ENCODE measurements at regions not wholly inside any gene's neighbourhood (a gene's known extent, or its start where the extent isn't known, plus 50 kb on each side); places are given as distances from the start of the nearest gene placed in this dataset.

- H3K27me3 ChIP-seq (ENCODE audit: control insufficient read depth in 5 of 5, insufficient read depth in 4 of 5, low read length in 5 of 5): peaks cover 0 to 14% (median 3%) of the 10 kb centered on the region in 5 donors
Observed at GRCh38 chr5:2999926-3000325, 248.4 kb upstream of the IRX2 start.

GRCh38 chr5:2998106-2998505, 246.6 kb upstream of the IRX2 start:
- no peaks in the 10 kb centered on the region for H3K4me1 ChIP-seq (ENCODE audit: control insufficient read depth in 5 of 5, insufficient read depth in 5 of 5, low read length in 5 of 5)
- H3K4me3 ChIP-seq (ENCODE audit: low read depth in 1 of 5, low read length in 5 of 5): no peak overlapping the region
- peaks cover 0 to 14% (median 3%) of the 10 kb centered on the region in 5 donors for H3K27me3 ChIP-seq (ENCODE audit: control insufficient read depth in 5 of 5, insufficient read depth in 4 of 5, low read length in 5 of 5)
- H3K36me3 ChIP-seq (ENCODE audit: control insufficient read depth in 5 of 5, insufficient read depth in 5 of 5, low read length in 5 of 5): no peaks in the 10 kb centered on the region
- H3K9ac ChIP-seq (ENCODE audit: low read length in 5 of 5): peak overlapping the region in 1 of 5 donors; percentile 14
- H3K27ac ChIP-seq (ENCODE audit: low read depth, low read length): no peak overlapping the region
- peaks cover 0 to 17% (median 5%) of the 10 kb centered on the region in 5 donors for H3K9me3 ChIP-seq (ENCODE audit: control insufficient read depth in 5 of 5, low read length in 5 of 5)

More at GRCh38 chr5:2999926-3000325, 248.4 kb upstream of the IRX2 start:
- Histone ChIP-seq H3K9ac (ENCODE audit: low read length in 5 of 5) (no peak overlapping the region), H3K36me3 (ENCODE audit: control insufficient read depth in 5 of 5, insufficient read depth in 5 of 5, low read length in 5 of 5) (no peaks in the 10 kb centered on the region), H3K4me3 (ENCODE audit: low read depth in 1 of 5, low read length in 5 of 5) (no peak overlapping the region), H3K27ac (ENCODE audit: low read depth, low read length) (no peak overlapping the region), H3K9me3 (ENCODE audit: control insufficient read depth in 5 of 5, low read length in 5 of 5) (peaks cover 0 to 17% (median 5%) of the 10 kb centered on the region in 5 donors), H3K4me1 (ENCODE audit: control insufficient read depth in 5 of 5, insufficient read depth in 5 of 5, low read length in 5 of 5) (no peaks in the 10 kb centered on the region)

GRCh38 chr5:2997179-2997578, 245.7 kb upstream of the IRX2 start:
- Histone ChIP-seq H3K4me3 (ENCODE audit: low read depth in 1 of 5, low read length in 5 of 5) (no peak overlapping the region), H3K27me3 (ENCODE audit: control insufficient read depth in 5 of 5, insufficient read depth in 4 of 5, low read length in 5 of 5) (peaks cover 0 to 14% (median 3%) of the 10 kb centered on the region in 5 donors), H3K36me3 (ENCODE audit: control insufficient read depth in 5 of 5, insufficient read depth in 5 of 5, low read length in 5 of 5) (no peaks in the 10 kb centered on the region), H3K9me3 (ENCODE audit: control insufficient read depth in 5 of 5, low read length in 5 of 5) (peaks cover 0 to 15% (median 5%) of the 10 kb centered on the region in 5 donors), H3K27ac (ENCODE audit: low read depth, low read length) (no peak overlapping the region), H3K9ac (ENCODE audit: low read length in 5 of 5) (no peak overlapping the region), H3K4me1 (ENCODE audit: control insufficient read depth in 5 of 5, insufficient read depth in 5 of 5, low read length in 5 of 5) (no peaks in the 10 kb centered on the region)

- Histone ChIP-seq H3K36me3 (ENCODE audit: control insufficient read depth in 5 of 5, insufficient read depth in 5 of 5, low read length in 5 of 5) (no peaks in the 10 kb centered on the region), H3K4me1 (ENCODE audit: control insufficient read depth in 5 of 5, insufficient read depth in 5 of 5, low read length in 5 of 5) (no peaks in the 10 kb centered on the region), H3K27ac (ENCODE audit: low read depth, low read length) (no peak overlapping the region), H3K4me3 (ENCODE audit: low read depth in 1 of 5, low read length in 5 of 5) (no peak overlapping the region), H3K9me3 (ENCODE audit: control insufficient read depth in 5 of 5, low read length in 5 of 5) (peaks cover 0 to 10% (median 2%) of the 10 kb centered on the region in 5 donors), H3K27me3 (ENCODE audit: control insufficient read depth in 5 of 5, insufficient read depth in 4 of 5, low read length in 5 of 5) (peaks cover 0 to 14% (median 3%) of the 10 kb centered on the region in 5 donors), H3K9ac (ENCODE audit: low read length in 5 of 5) (no peak overlapping the region)
Observed at GRCh38 chr5:2996687-2997086, 245.2 kb upstream of the IRX2 start.

- H3K9me3 ChIP-seq (ENCODE audit: control insufficient read depth in 5 of 5, low read length in 5 of 5): peaks cover 0 to 8% (median 0%) of the 10 kb centered on the region in 5 donors
- H3K4me1 ChIP-seq (ENCODE audit: control insufficient read depth in 5 of 5, insufficient read depth in 5 of 5, low read length in 5 of 5): no peaks in the 10 kb centered on the region
- peaks cover 0 to 14% (median 3%) of the 10 kb centered on the region in 5 donors for H3K27me3 ChIP-seq (ENCODE audit: control insufficient read depth in 5 of 5, insufficient read depth in 4 of 5, low read length in 5 of 5)
- no peak overlapping the region for H3K9ac ChIP-seq (ENCODE audit: low read length in 5 of 5)
- H3K27ac ChIP-seq (ENCODE audit: low read depth, low read length): no peak overlapping the region
- no peak overlapping the region for H3K4me3 ChIP-seq (ENCODE audit: low read depth in 1 of 5, low read length in 5 of 5)
- H3K36me3 ChIP-seq (ENCODE audit: control insufficient read depth in 5 of 5, insufficient read depth in 5 of 5, low read length in 5 of 5): no peaks in the 10 kb centered on the region
Observed at GRCh38 chr5:2996248-2996647, 244.8 kb upstream of the IRX2 start.

- no peaks in the 10 kb centered on the region for H3K36me3 ChIP-seq (ENCODE audit: control insufficient read depth in 5 of 5, insufficient read depth in 5 of 5, low read length in 5 of 5)
- H3K9ac ChIP-seq (ENCODE audit: low read length in 5 of 5): no peak overlapping the region
- no peak overlapping the region for H3K4me3 ChIP-seq (ENCODE audit: low read depth in 1 of 5, low read length in 5 of 5)
- no peak overlapping the region for H3K27ac ChIP-seq (ENCODE audit: low read depth, low read length)
- peaks cover 0 to 14% (median 3%) of the 10 kb centered on the region in 5 donors for H3K27me3 ChIP-seq (ENCODE audit: control insufficient read depth in 5 of 5, insufficient read depth in 4 of 5, low read length in 5 of 5)
- peaks cover 0 to 3% (median 0%) of the 10 kb centered on the region in 5 donors for H3K9me3 ChIP-seq (ENCODE audit: control insufficient read depth in 5 of 5, low read length in 5 of 5)
- H3K4me1 ChIP-seq (ENCODE audit: control insufficient read depth in 5 of 5, insufficient read depth in 5 of 5, low read length in 5 of 5): no peaks in the 10 kb centered on the region
Observed at GRCh38 chr5:2995667-2996066, 244.2 kb upstream of the IRX2 start.

- no peaks in the 10 kb centered on the region for H3K9me3 ChIP-seq (ENCODE audit: control insufficient read depth in 5 of 5, low read length in 5 of 5)
- peaks cover 0 to 14% (median 0%) of the 10 kb centered on the region in 5 donors for H3K27me3 ChIP-seq (ENCODE audit: control insufficient read depth in 5 of 5, insufficient read depth in 4 of 5, low read length in 5 of 5)
- H3K36me3 ChIP-seq (ENCODE audit: control insufficient read depth in 5 of 5, insufficient read depth in 5 of 5, low read length in 5 of 5): no peaks in the 10 kb centered on the region
- H3K9ac ChIP-seq (ENCODE audit: low read length in 5 of 5): no peak overlapping the region
- H3K27ac ChIP-seq (ENCODE audit: low read depth, low read length): no peak overlapping the region
- H3K4me3 ChIP-seq (ENCODE audit: low read depth in 1 of 5, low read length in 5 of 5): no peak overlapping the region
- H3K4me1 ChIP-seq (ENCODE audit: control insufficient read depth in 5 of 5, insufficient read depth in 5 of 5, low read length in 5 of 5): no peaks in the 10 kb centered on the region
Observed at GRCh38 chr5:2995035-2995434, 243.6 kb upstream of the IRX2 start.

- no peak overlapping the region for H3K4me3 ChIP-seq (ENCODE audit: low read depth in 1 of 5, low read length in 5 of 5)
- H3K27ac ChIP-seq (ENCODE audit: low read depth, low read length): no peak overlapping the region
- H3K9ac ChIP-seq (ENCODE audit: low read length in 5 of 5): no peak overlapping the region
- no peaks in the 10 kb centered on the region for H3K36me3 ChIP-seq (ENCODE audit: control insufficient read depth in 5 of 5, insufficient read depth in 5 of 5, low read length in 5 of 5)
- peaks cover 0 to 14% (median 0%) of the 10 kb centered on the region in 5 donors for H3K27me3 ChIP-seq (ENCODE audit: control insufficient read depth in 5 of 5, insufficient read depth in 4 of 5, low read length in 5 of 5)
- no peaks in the 10 kb centered on the region for H3K4me1 ChIP-seq (ENCODE audit: control insufficient read depth in 5 of 5, insufficient read depth in 5 of 5, low read length in 5 of 5)
- H3K9me3 ChIP-seq (ENCODE audit: control insufficient read depth in 5 of 5, low read length in 5 of 5): no peaks in the 10 kb centered on the region
Observed at GRCh38 chr5:2993771-2994170, 242.3 kb upstream of the IRX2 start.

- Histone ChIP-seq H3K9me3 (ENCODE audit: control insufficient read depth in 5 of 5, low read length in 5 of 5) (no peaks in the 10 kb centered on the region), H3K27ac (ENCODE audit: low read depth, low read length) (no peak overlapping the region), H3K9ac (ENCODE audit: low read length in 5 of 5) (no peak overlapping the region), H3K4me3 (ENCODE audit: low read depth in 1 of 5, low read length in 5 of 5) (no peak overlapping the region), H3K36me3 (ENCODE audit: control insufficient read depth in 5 of 5, insufficient read depth in 5 of 5, low read length in 5 of 5) (no peaks in the 10 kb centered on the region), H3K27me3 (ENCODE audit: control insufficient read depth in 5 of 5, insufficient read depth in 4 of 5, low read length in 5 of 5) (peaks cover 0 to 12% (median 0%) of the 10 kb centered on the region in 5 donors), H3K4me1 (ENCODE audit: control insufficient read depth in 5 of 5, insufficient read depth in 5 of 5, low read length in 5 of 5) (no peaks in the 10 kb centered on the region)
Observed at GRCh38 chr5:2993301-2993700, 241.8 kb upstream of the IRX2 start.

GRCh38 chr5:2992806-2993205, 241.3 kb upstream of the IRX2 start:
- no peak overlapping the region for H3K27ac ChIP-seq (ENCODE audit: low read depth, low read length)
- H3K9ac ChIP-seq (ENCODE audit: low read length in 5 of 5): no peak overlapping the region
- no peak overlapping the region for H3K4me3 ChIP-seq (ENCODE audit: low read depth in 1 of 5, low read length in 5 of 5)
- H3K27me3 ChIP-seq (ENCODE audit: control insufficient read depth in 5 of 5, insufficient read depth in 4 of 5, low read length in 5 of 5): peaks cover 0 to 7% (median 0%) of the 10 kb centered on the region in 5 donors
- H3K4me1 ChIP-seq (ENCODE audit: control insufficient read depth in 5 of 5, insufficient read depth in 5 of 5, low read length in 5 of 5): no peaks in the 10 kb centered on the region
- H3K36me3 ChIP-seq (ENCODE audit: control insufficient read depth in 5 of 5, insufficient read depth in 5 of 5, low read length in 5 of 5): no peaks in the 10 kb centered on the region
- H3K9me3 ChIP-seq (ENCODE audit: control insufficient read depth in 5 of 5, low read length in 5 of 5): no peaks in the 10 kb centered on the region

All from subcutaneous abdominal adipose tissue (tissue), 5 donors.